ENCODE measurements at regions not wholly inside any gene's neighbourhood (a gene's known extent, or its start where the extent isn't known, plus 50 kb on each side); places are given as distances from the start of the nearest gene placed in this dataset.

DNA sequence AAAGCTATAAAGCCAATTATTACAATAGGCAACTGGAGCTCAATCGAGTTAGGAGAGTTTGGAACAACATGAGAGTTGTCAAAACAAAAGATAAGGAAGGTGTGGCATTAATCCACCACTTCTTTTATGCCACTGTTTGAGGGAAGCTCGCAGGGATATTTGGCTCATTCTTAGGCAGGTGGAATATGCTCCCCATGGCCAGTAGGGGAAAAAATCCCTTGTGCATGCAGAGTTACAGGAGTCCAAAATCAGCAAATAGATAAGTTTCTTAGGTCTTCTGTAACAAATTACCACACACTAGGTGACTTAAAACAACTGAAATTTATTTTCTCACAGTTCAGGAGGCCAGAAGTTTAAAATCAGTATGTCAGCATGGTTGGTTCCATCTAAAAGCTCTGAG is 135.4 kb upstream of the SYNPR start:
- Histone ChIP-seq H3K27me3 (no peaks in the 10 kb centered on the region), H3K4me3 (no peak overlapping the region), H3K9me3 (no peaks in the 10 kb centered on the region), H3K27ac (no peak overlapping the region), H3K4me1 (no peaks in the 10 kb centered on the region), H3K36me3 (no peaks in the 10 kb centered on the region)
- DNase-seq: no peak
- intact Hi-C loops (cut with DNase I): no loop called here
- 12 to 44% methylated on average over 2 of the region's 2 CpGs for WGBS, 2 donors
- no peak for TF ChIP-seq POLR2AphosphoS5 (IDR thresholded peaks at IDR 0.05)
- TF ChIP-seq EP300 (IDR thresholded peaks at IDR 0.05): no peak
- TF ChIP-seq, protein P1, sequence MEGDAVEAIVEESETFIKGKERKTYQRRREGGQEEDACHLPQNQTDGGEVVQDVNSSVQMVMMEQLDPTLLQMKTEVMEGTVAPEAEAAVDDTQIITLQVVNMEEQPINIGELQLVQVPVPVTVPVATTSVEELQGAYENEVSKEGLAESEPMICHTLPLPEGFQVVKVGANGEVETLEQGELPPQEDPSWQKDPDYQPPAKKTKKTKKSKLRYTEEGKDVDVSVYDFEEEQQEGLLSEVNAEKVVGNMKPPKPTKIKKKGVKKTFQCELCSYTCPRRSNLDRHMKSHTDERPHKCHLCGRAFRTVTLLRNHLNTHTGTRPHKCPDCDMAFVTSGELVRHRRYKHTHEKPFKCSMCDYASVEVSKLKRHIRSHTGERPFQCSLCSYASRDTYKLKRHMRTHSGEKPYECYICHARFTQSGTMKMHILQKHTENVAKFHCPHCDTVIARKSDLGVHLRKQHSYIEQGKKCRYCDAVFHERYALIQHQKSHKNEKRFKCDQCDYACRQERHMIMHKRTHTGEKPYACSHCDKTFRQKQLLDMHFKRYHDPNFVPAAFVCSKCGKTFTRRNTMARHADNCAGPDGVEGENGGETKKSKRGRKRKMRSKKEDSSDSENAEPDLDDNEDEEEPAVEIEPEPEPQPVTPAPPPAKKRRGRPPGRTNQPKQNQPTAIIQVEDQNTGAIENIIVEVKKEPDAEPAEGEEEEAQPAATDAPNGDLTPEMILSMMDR (IDR thresholded peaks at IDR 0.05): no peak
- no peak for TF ChIP-seq POLR2A (IDR thresholded peaks at IDR 0.05)

- Histone ChIP-seq H3K9me3 (no peaks in the 10 kb centered on the region), H3K27ac (no peak overlapping the region), H3K36me3 (no peaks in the 10 kb centered on the region), H3K4me3 (no peak overlapping the region), H3K4me1 (no peaks in the 10 kb centered on the region), H3K27me3 (no peaks in the 10 kb centered on the region)
- no peak for TF ChIP-seq EP300 (IDR thresholded peaks at IDR 0.05)
- DNase-seq: no peak
- WGBS, 2 donors: 91 to 93% methylated on average over 4 of the region's 4 CpGs
- intact Hi-C loops (cut with DNase I): no loop called here
These were observed 132.0 kb upstream of the SYNPR start for GRCh38 chr3:63146154-63146553.

DNA sequence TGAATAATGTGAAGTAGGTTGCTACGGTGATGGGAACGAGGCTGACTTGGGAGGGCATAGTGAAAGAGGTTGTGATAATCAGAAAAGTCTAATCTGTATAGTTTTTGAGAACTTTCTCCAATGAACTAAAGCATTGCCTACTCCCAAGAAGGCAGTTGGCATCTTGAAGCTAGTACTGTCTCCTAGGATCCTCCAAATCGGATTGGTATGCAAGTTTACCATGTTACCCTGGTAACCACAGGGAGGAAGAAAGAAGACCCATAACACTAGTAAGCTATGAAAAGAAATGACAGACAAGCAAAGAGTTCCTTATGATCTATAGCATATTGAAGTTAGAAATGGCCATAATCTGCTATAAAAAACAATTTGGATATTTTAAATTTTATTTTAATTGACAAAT is 127.2 kb upstream of the SYNPR start:
- H3K27me3 ChIP-seq: no peaks in the 10 kb centered on the region
- intact Hi-C loops (cut with DNase I): no loop called here
- no peak for TF ChIP-seq EP300 (IDR thresholded peaks at IDR 0.05)
- no peak for TF ChIP-seq POLR2AphosphoS5 (IDR thresholded peaks at IDR 0.05)
- TF ChIP-seq POLR2A (IDR thresholded peaks at IDR 0.05): no peak
- 64 to 78% methylated on average over 3 of the region's 3 CpGs for WGBS, 2 donors
- no peaks in the 10 kb centered on the region for H3K9me3 ChIP-seq
- H3K36me3 ChIP-seq: no peaks in the 10 kb centered on the region
- no peak overlapping the region for H3K4me3 ChIP-seq
- no peak for DNase-seq
- H3K4me1 ChIP-seq: no peaks in the 10 kb centered on the region
- no peak overlapping the region for H3K27ac ChIP-seq

- Histone ChIP-seq H3K27ac (no peak overlapping the region), H3K27me3 (no peaks in the 10 kb centered on the region), H3K36me3 (no peaks in the 10 kb centered on the region), H3K9me3 (no peaks in the 10 kb centered on the region), H3K4me3 (no peak overlapping the region), H3K4me1 (no peaks in the 10 kb centered on the region)
- 73 to 82% methylated on average over 1 of the region's 1 CpG for WGBS, 2 donors
- intact Hi-C loops (cut with DNase I): no loop called here
- no peak for TF ChIP-seq POLR2A (IDR thresholded peaks at IDR 0.05)
- no peak for TF ChIP-seq EP300 (IDR thresholded peaks at IDR 0.05)
- TF ChIP-seq, protein P1 (IDR thresholded peaks at IDR 0.05): no peak
- no peak for TF ChIP-seq POLR2AphosphoS5 (IDR thresholded peaks at IDR 0.05)
- no peak for DNase-seq
These were observed 126.2 kb upstream of the SYNPR start for GRCh38 chr3:63151897-63152296.

- H3K4me1 ChIP-seq: no peaks in the 10 kb centered on the region
- no peak overlapping the region for H3K27ac ChIP-seq
- H3K9me3 ChIP-seq: no peaks in the 10 kb centered on the region
- no peaks in the 10 kb centered on the region for H3K36me3 ChIP-seq
- DNase-seq: no peak
- no peaks in the 10 kb centered on the region for H3K27me3 ChIP-seq
- WGBS, 2 donors: 72 to 78% methylated on average over 2 of the region's 2 CpGs
- TF ChIP-seq POLR2AphosphoS5 (IDR thresholded peaks at IDR 0.05) (no peak), EP300 (IDR thresholded peaks at IDR 0.05) (no peak), POLR2A (IDR thresholded peaks at IDR 0.05) (no peak)
- TF ChIP-seq, protein P1 (IDR thresholded peaks at IDR 0.05): no peak
- intact Hi-C loops (cut with DNase I): no loop called here
- H3K4me3 ChIP-seq: no peak overlapping the region
These were observed 118.3 kb upstream of the SYNPR start for GRCh38 chr3:63159764-63160163.

DNA sequence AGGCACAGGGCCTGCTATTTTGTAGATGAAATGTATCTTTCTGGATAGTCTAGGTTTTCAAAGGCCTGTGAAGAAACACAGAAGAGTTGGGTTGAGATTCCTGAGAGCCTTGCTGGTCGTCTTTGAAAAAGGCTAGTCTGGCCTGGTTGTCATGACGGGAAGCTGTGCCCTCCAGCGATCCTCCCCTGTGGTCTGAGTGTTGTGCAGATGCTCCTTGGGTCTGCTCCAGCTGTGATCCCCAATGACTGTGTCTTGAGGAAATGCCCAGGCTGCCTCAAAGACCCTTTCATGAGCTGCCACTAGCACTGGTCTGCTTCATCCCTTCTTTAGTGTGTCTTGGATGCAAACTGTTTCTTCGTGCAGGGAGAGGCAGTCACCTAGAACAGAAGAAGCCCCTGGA is 111.0 kb upstream of the SYNPR start:
- no peak overlapping the region for H3K4me3 ChIP-seq
- H3K9me3 ChIP-seq: peaks cover 0 to under 1% (median 0%) of the 10 kb centered on the region in 4 donors
- intact Hi-C loops (cut with DNase I): no loop called here
- no peak for DNase-seq
- no peaks in the 10 kb centered on the region for H3K4me1 ChIP-seq
- 61 to 80% methylated on average over 4 of the region's 4 CpGs for whole genome bisulfite sequencing, 2 donors
- H3K27ac ChIP-seq: no peak overlapping the region
- no peaks in the 10 kb centered on the region for H3K27me3 ChIP-seq
- no peaks in the 10 kb centered on the region for H3K36me3 ChIP-seq
- TF ChIP-seq, protein P1 (IDR thresholded peaks at IDR 0.05): no peak
- TF ChIP-seq EP300 (IDR thresholded peaks at IDR 0.05) (no peak), POLR2A (IDR thresholded peaks at IDR 0.05) (no peak), POLR2AphosphoS5 (IDR thresholded peaks at IDR 0.05) (no peak)

All from sigmoid colon (tissue), 6 donors.